ENCODE measurements at regions not wholly inside any gene's neighbourhood (a gene's known extent, or its start where the extent isn't known, plus 50 kb on each side); places are given as distances from the start of the nearest gene placed in this dataset.

DNA sequence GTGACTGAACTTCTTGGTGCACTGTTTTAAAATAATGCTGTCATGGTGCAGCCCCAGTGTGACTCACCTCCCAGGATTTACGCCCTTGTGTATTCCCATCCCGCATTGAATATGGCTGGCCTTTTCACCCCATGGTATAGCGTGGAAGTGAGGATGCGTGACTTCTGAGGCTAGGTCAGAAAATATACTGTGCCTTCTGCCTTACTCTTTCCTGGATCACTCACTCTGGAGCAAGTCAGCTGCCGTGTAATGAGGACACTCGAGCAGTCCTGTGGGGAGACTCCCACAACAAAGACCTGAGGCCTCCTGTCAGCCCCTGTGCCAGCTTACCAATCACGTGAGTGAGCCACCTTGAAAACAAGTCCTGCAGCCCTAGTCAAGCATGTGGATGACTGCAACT, 471.9 kb upstream of the KIRREL3 start:
- no peak for DNase-seq

DNA sequence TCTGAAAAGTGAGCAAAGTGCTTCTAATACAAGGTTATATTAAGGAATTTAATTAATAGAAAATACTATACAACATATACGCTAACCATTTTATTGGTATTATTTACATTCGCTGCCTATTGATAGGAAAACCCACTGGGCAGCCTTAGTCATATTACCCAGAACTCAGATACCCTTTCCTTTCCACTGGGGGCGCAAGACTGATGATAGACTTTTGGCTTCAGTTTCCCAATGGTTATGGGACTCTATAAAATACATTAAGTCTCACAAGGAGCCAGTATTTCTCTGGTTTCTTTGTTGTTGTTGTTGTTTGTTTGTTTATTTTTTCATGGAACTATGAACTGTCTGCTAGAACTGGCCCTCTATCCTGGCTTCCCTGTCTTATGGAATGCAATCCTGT, 471.1 kb upstream of the KIRREL3 start:
- DNase-seq, result no peak

- no peak for DNase-seq
Observed at GRCh38 chr11:127470306-127470884, 469.8 kb upstream of the KIRREL3 start.

- DNase-seq, result no peak
Observed at GRCh38 chr11:127464325-127464724, 463.8 kb upstream of the KIRREL3 start.

GRCh38 chr11:127462065-127462344, 461.4 kb upstream of the KIRREL3 start:
- DNase-seq, result no peak

DNA sequence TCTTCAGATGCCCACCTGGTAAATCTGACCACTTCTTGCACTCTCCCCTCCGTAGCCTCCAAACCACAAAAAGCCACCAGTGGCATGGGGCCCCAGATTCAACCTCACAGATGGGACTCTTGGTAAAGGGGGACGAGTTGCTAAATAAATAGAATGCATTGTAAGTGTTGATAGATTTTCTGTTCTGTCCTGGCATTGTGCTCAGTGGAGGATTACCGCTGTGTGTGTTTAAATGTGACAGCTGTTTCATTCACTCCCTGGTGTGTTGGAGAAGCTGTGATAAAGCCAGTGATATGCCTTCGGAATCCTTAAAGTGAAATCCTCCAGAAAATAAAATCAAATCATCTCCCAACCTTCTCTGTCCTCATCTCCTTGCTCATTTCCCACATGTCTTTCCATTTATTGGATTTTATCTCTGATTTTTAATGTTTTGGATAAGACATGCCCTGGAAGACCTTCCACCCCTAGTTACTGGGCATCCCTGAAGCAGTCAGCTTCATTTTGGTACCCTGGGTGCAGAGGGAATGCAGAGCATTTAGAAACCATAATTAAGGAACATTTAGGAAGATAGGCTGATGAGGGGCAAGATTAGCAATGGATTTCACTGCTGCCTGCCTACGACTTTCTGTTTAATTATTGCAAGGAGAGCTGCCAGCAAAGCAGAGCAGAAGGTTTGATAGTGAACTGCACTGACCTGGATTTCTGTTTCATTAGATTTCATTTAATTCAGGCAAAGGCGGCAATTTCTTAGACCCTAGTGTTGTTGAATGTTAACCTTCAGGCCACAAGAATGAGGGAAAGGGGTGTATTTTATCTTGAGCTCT, 460.9 kb upstream of the KIRREL3 start:
- DNase-seq, result no peak

- DNase-seq, result no peak
Observed at GRCh38 chr11:127458561-127458960, 458.0 kb upstream of the KIRREL3 start.

DNA sequence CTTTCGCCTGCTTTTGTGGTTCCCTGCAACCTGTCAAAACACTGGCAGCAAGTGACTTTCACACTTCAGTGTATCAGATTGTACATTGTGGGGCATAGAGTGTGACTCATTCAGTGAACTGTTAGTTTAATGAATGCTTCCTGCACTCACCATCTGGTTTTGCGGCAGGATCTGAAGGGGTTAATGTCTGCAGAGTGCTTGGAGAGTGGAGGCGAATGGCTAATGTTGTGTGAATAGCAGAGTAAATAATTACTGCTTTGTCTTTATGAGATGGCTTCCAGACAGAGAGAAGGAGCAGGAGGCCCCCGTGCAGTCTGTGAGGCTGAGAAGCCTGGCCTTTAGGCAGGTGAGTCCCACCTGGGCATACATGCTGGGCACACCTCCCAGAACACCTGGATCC, 454.3 kb upstream of the KIRREL3 start:
- peak; percentile 20 for DNase-seq

- DNase-seq, result no peak
Observed at GRCh38 chr11:127452533-127452932, 452.0 kb upstream of the KIRREL3 start.

DNA sequence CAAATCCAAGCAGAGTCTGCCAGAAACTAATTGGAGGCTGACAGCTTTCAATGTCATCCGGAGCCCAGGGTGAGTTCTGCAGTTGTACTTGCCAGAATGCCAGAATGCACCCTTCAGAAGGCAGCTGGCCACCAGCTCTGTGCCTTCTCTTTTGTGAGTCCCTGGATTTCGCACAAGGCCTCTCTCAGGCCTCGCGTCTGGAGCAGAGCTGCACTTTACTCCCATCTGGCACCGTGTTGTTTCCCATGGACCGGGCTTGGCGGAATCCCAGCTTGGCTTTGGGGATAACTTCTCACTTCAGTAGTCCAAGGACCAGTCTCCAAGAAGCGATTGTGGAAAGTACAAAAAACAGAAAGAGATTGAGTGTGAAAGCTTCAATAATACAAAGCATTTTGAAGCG, 451.3 kb upstream of the KIRREL3 start:
- DNase-seq, result no peak

DNA sequence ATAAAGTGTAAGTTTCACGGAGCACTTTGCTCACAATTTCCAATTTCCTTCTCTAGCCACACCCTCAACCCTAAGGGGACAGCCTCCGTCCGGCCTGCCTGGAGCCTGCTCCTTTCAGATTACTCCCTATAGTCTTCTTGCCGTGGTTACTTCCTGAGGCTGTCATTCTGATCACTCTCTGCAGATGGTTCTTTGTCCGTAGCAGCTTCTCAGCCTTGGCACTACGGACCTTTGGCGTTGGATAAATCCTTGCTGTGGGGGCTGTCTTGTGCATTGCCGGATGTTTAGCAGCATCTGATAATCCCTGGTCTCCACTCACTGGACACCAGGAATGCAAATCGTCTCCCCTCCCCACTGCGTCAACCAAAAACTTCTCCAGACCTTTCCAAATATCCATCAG, 447.5 kb upstream of the KIRREL3 start:
- no peak for DNase-seq

DNA sequence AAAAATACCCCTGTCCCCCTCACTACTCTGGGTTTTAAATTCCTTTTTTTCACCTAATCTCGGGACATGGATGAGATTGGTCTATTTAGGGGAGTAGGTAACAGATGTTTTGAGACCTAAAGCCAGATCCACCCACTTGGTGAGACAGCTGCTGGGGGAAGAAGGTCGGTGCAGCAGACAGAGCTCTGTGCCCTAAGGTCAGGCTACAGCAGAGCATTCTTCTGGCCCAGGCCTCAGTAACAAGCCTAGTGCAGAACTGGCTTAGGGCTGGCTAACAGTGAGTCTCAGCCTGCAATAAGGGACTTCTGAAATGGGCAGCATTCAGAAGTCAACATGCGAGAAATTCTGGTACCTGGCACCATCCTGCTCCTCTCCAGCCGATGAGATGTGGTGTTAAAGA, 444.9 kb upstream of the KIRREL3 start:
- no peak for DNase-seq

GRCh38 chr11:127443297-127443696, 442.7 kb upstream of the KIRREL3 start:
- no peak for DNase-seq

DNA sequence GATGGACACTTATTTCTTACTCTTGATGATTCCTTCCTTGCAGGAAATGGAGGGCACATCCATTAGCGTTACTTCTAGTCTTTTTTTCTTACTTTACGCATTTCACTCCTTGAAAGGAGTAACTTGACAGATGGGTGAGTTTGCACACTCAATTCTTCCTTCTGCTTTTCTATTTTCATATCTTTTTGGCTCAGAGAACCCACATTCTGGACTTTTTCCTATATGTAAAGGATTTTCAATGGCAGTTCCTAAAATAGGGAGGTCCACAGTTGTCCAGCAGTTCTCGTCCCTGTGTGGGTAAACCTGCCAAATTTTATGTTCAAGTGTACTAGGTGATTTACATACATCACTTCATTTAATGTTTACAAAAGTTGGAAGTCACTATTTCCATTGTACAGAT, 440.0 kb upstream of the KIRREL3 start:
- no peak for DNase-seq

- DNase-seq, result no peak
Observed at GRCh38 chr11:127425281-127425680, 424.7 kb upstream of the KIRREL3 start.

DNA sequence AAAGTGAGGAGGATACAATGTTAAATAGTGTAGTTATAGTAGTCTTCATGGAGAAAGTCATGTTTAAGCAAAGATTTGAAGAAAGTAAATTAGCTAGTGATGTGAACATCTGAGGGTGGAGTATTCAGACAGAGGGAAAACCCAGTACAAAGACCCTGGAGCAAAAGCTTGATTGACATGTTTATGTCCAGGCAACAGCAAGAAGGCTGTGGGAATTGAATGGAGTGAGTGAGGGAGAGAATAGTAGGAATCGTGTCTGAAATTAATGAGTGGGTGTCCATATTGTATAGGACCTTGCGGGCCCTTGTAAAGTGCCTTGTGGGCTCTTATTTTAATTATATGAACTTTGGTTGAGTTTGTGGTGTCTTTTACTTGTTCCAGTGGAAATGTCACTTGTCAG, 424.1 kb upstream of the KIRREL3 start:
- no peak for DNase-seq

DNA sequence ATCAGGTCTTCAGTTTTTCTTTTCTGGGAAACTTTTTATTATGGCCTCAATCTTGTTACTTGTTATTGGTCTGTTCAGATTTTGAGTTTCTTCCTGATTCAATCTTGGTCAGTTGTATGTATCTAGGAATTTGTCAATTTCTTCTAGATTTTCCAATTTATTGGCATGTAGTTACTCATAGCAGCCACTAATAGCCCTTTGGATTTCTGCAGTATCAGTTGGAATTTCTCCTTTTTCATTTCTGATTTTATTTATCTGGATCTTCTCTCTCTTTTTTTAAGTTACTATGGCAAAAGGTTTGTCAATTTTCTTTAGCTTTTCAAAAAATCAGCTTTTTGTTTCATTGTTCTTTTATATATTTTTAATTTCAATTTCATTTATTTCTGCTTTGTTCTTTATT, 419.6 kb upstream of the KIRREL3 start:
- DNase-seq, result no peak

DNA sequence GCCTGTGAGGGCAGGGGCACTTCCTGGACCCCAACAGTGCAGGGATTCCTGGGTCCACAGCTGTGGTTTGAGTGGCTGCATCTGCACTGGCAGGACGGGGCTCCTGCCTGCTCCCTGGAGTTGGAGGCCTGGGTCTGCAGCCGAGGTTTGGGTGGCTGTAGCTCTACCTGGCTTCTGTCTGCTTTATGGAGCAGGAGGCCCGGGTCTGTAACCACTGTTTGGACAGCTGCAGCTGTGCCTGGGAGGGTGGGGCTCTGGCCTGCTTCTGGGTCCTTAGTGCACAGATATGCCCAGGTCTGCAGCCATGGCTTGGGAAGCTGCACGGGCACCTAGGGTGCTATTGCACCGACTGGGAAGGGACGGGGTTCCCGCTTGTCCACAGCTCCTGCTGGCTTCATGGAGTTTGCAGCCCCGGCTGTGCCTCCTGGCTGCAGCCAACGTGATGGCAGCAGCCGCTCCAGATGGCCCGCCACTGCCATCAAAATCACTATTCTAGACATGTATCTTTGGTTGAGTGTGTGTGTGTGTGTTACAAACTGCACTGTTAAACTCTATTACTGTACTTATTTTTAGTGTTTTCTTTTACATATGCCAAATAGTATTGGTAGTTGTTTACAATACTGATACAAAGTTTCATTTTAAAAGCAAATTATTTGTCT, 412.3 kb upstream of the KIRREL3 start:
- no peak for DNase-seq

DNA sequence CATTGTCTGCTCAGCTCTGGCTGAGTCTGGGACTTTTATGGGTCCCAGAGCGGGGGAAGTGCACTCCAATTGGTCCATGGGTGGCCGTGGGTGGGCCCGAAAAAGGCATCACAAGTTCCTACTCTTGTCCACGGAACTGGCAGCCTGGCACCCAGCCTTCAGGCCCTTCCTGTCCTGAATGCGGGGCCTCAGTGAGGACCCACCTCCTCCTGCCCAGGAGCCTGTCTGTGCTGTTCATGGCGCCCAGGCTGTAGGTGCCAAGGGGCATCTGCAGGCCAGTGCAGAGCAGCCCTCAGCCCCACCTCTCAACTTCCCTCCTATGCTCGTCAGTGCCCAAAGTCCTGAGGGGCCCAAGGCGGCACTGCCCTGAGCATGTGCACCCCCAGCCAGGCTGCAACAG, 411.7 kb upstream of the KIRREL3 start:
- no peak for DNase-seq

- no peak for DNase-seq
Observed at GRCh38 chr11:127411283-127411682, 410.7 kb upstream of the KIRREL3 start.

- DNase-seq, result no peak
Observed at GRCh38 chr11:127395034-127395433, 394.5 kb upstream of the KIRREL3 start.

DNA sequence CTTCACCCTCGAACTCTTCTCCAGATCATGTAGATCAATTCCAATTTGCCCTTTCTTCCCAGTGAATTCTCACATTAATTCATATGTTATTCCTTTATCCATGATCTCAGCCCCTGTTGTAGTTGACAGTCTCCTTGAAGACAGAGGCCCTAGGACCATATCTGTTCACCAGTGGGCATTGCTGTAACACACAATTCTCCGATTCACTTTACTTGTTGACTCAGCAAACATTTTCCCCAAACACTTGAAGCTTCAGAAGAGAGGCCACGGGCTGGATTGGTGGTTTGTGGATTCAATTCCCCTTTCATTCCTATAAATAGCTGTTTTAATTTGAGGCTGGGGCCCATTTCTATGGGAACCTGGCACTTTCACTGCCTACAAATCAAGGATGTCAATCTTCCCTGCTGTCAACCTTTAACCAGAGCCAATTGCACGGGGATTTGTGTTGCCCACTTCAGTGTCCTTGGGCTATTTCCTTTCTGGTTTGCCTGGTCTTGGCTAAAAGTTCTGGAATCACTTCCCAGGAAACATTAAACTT, 393.0 kb upstream of the KIRREL3 start:
- DNase-seq, result no peak

GRCh38 chr11:127392575-127392974, 392.0 kb upstream of the KIRREL3 start:
- DNase-seq, result no peak

DNA sequence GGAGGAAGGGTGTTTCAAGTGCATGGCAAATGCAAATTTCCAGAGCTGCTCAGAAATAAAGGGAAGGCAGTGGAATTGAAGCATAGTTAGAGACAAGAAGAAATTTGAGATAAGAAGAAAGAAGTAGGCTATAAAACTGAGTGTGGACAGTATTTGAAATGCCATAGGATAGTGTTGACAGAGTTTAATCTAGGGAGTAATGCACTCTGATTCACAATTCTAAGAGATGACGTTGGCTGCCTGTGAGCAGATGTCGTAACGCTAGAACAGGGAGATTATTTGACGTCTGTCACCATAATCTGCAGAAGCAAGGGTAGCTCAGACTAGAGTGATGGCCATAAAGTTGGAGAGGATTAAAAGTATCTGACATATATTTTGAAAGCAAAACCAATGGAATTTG, 389.9 kb upstream of the KIRREL3 start:
- DNase-seq, result no peak
